ENCODE measurements at regions not wholly inside any gene's neighbourhood (a gene's known extent, or its start where the extent isn't known, plus 50 kb on each side); places are given as distances from the start of the nearest gene placed in this dataset.

DNA sequence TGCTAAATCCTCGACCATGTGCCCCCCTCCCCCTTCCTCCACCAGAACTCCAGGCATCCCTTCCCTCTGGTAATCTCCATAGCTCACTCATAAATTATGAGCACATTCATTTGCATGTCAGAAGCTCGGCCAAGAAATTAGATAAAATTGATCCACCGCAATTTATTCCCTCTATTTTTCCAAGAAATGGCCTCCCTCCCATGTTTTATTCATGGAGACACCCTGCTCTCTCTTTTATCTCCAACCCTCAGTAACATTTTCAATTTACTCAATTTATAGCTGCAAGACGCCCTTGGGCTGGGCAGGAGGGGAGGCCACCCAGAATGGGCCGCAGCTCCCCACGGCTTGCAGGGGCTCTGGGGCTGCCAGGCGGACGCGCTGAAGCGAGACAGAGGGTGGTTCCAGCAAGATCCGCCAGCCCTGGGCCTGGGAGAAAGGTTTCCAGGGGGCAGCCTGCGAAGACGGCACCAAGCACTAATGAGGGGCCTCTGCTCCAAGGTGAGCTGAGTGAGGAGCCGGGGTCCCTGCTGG is 54.7 kb upstream of the ZNF423 start:
- ATAC-seq (no peak), DNase-seq (peak in 1 of 2 donors; percentile 27)
- H3K4me1 ChIP-seq = no peaks in the 10 kb centered on the region
- H3K36me3 ChIP-seq (ENCODE audit: insufficient read depth in 1 of 2, low read depth in 1 of 2) = no peaks in the 10 kb centered on the region
- TF ChIP-seq, protein P1, sequence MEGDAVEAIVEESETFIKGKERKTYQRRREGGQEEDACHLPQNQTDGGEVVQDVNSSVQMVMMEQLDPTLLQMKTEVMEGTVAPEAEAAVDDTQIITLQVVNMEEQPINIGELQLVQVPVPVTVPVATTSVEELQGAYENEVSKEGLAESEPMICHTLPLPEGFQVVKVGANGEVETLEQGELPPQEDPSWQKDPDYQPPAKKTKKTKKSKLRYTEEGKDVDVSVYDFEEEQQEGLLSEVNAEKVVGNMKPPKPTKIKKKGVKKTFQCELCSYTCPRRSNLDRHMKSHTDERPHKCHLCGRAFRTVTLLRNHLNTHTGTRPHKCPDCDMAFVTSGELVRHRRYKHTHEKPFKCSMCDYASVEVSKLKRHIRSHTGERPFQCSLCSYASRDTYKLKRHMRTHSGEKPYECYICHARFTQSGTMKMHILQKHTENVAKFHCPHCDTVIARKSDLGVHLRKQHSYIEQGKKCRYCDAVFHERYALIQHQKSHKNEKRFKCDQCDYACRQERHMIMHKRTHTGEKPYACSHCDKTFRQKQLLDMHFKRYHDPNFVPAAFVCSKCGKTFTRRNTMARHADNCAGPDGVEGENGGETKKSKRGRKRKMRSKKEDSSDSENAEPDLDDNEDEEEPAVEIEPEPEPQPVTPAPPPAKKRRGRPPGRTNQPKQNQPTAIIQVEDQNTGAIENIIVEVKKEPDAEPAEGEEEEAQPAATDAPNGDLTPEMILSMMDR (IDR thresholded peaks at IDR 0.05) = no peak
- H3K9me3 ChIP-seq = no peaks in the 10 kb centered on the region
- WGBS, 3 donors = 82 to 85% (median 85%) methylated on average over 14 of the region's 14 CpGs
- intact Hi-C loops (cut with DNase I) = no loop called here
- no peak overlapping the region for H3K4me3 ChIP-seq
- H3K27me3 ChIP-seq (ENCODE audit: insufficient read depth in 3 of 3, low read length in 2 of 3) = peaks cover 0 to 2% (median 0%) of the 10 kb centered on the region in 3 donors
- no peak overlapping the region for H3K27ac ChIP-seq

DNA sequence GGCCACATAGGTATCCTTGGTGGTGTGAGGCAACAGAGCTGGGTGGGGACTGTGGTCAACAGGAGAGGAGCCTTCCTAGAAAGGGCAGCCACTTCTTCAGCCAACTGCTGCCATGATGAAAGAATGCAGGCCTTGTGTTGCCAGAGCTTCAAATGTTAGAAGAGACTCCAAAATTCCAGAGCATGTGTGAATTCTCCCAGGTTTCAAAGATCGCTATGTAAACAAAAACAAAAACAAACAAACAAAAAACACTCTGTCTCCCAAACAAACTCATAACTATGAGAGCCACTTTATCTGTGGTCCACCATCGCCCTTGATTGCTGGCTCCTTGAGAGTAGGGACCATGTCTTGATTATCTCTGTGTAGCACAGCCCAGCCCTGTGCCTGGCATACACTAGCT is 55.5 kb upstream of the ZNF423 start:
- no peak overlapping the region for H3K27ac ChIP-seq
- intact Hi-C loops (cut with DNase I) = no loop called here
- H3K27me3 ChIP-seq (ENCODE audit: insufficient read depth in 3 of 3, low read length in 2 of 3) = peaks cover 0 to 2% (median 0%) of the 10 kb centered on the region in 3 donors
- H3K4me3 ChIP-seq = no peak overlapping the region
- no peak for ATAC-seq
- no peaks in the 10 kb centered on the region for H3K4me1 ChIP-seq
- no peaks in the 10 kb centered on the region for H3K36me3 ChIP-seq (ENCODE audit: insufficient read depth in 1 of 2, low read depth in 1 of 2)
- TF ChIP-seq, protein P1 (IDR thresholded peaks at IDR 0.05) = no peak
- no peaks in the 10 kb centered on the region for H3K9me3 ChIP-seq
- DNase-seq = peak in 1 of 2 donors; percentile 13
- WGBS, 3 donors = 93 to 96% (median 95%) methylated on average over 2 of the region's 2 CpGs

DNA sequence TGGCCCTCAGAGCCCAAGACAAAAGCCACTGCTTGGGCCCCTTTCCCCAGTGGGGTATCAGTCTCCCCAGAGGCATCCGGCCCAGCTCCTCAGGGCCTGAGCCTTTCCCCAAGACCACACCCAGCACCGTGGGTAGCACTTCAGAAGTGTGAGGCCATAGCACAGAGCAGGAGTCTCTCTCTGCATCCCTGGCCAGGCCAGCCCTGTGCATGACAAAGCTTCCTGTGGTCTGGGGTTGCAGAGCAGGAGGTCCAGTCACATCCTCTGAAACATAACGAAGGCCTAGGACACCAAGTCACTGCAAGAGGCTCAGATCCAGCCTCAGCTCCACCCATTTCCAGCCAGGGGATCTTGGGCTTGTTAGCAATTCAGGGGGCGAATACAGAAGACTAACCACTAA is 56.8 kb upstream of the ZNF423 start:
- DNase-seq (peak in 1 of 2 donors; percentile 16), ATAC-seq (no peak)
- no peaks in the 10 kb centered on the region for H3K36me3 ChIP-seq (ENCODE audit: insufficient read depth in 1 of 2, low read depth in 1 of 2)
- TF ChIP-seq, protein P1 (IDR thresholded peaks at IDR 0.05) = no peak
- H3K4me1 ChIP-seq = no peaks in the 10 kb centered on the region
- intact Hi-C loops (cut with DNase I) = no loop called here
- no peak overlapping the region for H3K4me3 ChIP-seq
- no peak overlapping the region for H3K27ac ChIP-seq
- peaks cover 0 to 2% (median 0%) of the 10 kb centered on the region in 3 donors for H3K27me3 ChIP-seq (ENCODE audit: insufficient read depth in 3 of 3, low read length in 2 of 3)
- H3K9me3 ChIP-seq = no peaks in the 10 kb centered on the region
- WGBS, 3 donors = 83 to 89% (median 89%) methylated on average over 4 of the region's 4 CpGs

DNA sequence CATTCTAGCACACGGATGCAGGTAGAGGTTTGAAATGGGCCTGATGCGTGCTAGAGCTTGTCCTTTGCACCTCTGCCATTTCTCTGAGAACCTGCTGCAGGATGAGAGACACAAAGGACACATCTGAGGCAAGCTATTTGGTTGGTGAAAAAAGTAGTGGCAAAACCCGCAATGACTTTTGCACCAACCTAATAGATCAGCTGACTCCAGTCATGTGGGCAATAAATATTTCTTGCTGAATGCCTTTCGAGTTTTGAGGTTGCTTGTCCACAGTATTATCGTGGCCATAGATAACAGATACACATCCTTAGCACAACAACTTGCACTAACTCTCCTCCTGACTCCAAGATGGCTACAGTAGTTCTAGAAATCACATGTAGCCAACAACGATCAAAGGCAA is 57.8 kb upstream of the ZNF423 start:
- TF ChIP-seq, protein P1 (IDR thresholded peaks at IDR 0.05) = no peak
- 86 to 90% (median 89%) methylated on average over 6 of the region's 6 CpGs for WGBS, 3 donors
- Histone ChIP-seq H3K27me3 (ENCODE audit: insufficient read depth in 3 of 3, low read length in 2 of 3) (no peaks in the 10 kb centered on the region), H3K4me3 (no peak overlapping the region), H3K9me3 (no peaks in the 10 kb centered on the region), H3K36me3 (ENCODE audit: insufficient read depth in 1 of 2, low read depth in 1 of 2) (no peaks in the 10 kb centered on the region), H3K4me1 (no peaks in the 10 kb centered on the region), H3K27ac (no peak overlapping the region)
- no peak for DNase-seq
- ATAC-seq = no peak
- intact Hi-C loops (cut with DNase I) = no loop called here

DNA sequence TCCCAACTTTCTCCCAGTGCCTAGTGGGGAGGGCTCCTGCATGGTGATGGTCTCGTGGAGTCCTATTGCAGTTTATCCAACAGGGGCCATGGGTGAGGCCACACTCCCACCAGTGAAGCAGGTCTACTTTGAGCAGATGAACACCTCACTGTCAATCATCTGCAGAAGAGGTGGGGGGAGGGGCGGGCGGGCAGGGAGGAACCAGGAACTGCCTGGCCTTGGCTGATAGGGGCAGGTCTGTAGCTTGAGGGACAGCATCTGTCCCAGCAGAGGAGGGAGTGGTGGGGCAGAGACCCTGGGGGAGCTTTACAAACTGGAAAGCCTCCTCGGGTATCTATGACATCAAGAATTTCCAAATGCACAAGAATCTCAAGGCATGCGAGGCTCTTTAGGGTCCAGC is 58.7 kb upstream of the ZNF423 start:
- Histone ChIP-seq H3K9me3 (no peaks in the 10 kb centered on the region), H3K27me3 (ENCODE audit: insufficient read depth in 3 of 3, low read length in 2 of 3) (no peaks in the 10 kb centered on the region), H3K4me3 (no peak overlapping the region), H3K27ac (no peak overlapping the region), H3K36me3 (ENCODE audit: insufficient read depth in 1 of 2, low read depth in 1 of 2) (no peaks in the 10 kb centered on the region), H3K4me1 (no peaks in the 10 kb centered on the region)
- ATAC-seq (no peak), DNase-seq (peak in 1 of 2 donors; percentile 17)
- WGBS, 3 donors = 68 to 72% (median 71%) methylated on average over 5 of the region's 5 CpGs
- intact Hi-C loops (cut with DNase I) = no loop called here
- TF ChIP-seq, protein P1 (IDR thresholded peaks at IDR 0.05) = no peak

All from psoas muscle (tissue), 7 donors.